ENCODE measurements at regions not wholly inside any gene's neighbourhood (a gene's known extent, or its start where the extent isn't known, plus 50 kb on each side); places are given as distances from the start of the nearest gene placed in this dataset.

DNA sequence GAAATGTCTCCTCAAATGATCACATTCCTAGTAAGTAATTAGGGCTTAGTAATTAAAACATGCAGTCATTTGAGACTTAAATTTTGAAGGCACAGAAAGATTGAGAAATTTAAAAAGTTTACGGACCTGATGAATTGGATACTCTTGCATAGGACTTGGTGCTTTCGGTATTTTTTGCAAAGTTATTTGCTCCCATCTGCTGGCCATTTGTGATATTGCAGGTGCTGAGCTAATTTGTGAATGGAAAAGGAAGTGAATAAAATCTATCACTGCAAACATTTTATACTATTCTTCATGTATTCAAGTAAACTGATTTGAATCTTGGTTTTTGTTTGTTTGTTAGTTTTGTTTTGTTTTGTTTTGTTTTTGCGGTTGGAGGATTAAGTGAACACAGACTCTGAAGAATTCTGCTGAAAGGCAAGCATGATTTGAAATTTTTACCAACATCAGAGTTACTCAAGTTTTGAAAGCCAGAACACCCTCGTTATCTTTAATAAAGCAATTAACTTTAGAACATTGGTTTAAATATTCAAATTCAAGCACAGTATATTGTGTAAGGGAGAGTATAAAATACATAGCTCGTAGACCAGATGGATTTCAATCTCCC, 689.5 kb upstream of the RBFOX1 start:
- Histone ChIP-seq H3K9me3 (replicated peaks; ENCODE audit: control insufficient read depth, insufficient read depth, low read length) (no peaks in the 10 kb centered on the region), H3K4me1 (ENCODE audit: control insufficient read depth, extremely low read depth, insufficient read depth, low read length) (no peaks in the 10 kb centered on the region), H3K27ac (ENCODE audit: insufficient read depth, low read depth, low read length) (no peak overlapping the region), H3K79me2 (ENCODE audit: control insufficient read depth, insufficient read depth, low read length) (no peaks in the 10 kb centered on the region), H3K27me3 (ENCODE audit: control insufficient read depth in 2 of 2, insufficient read depth in 2 of 2, low read length in 2 of 2) (no peaks in the 10 kb centered on the region), H3K9me1 (replicated peaks; ENCODE audit: control insufficient read depth, extremely low read depth, insufficient read depth, low read length) (no peaks in the 10 kb centered on the region), H3K4me2 (ENCODE audit: insufficient read depth, low read length) (no peak overlapping the region), H4K20me1 (replicated peaks; ENCODE audit: control insufficient read depth, extremely low read depth, insufficient read depth, low read length) (no peaks in the 10 kb centered on the region), H3K4me3 (replicated peaks in 1 of 3; ENCODE audit: insufficient read depth in 1 of 3, low read depth in 1 of 3, low read length in 3 of 3) (no peak overlapping the region), H3K36me3 (ENCODE audit: control insufficient read depth in 2 of 2, extremely low read depth in 1 of 2, insufficient read depth in 2 of 2, low read length in 2 of 2) (no peaks in the 10 kb centered on the region), H2AFZ (ENCODE audit: low read depth, low read length) (no peak overlapping the region), H3K9ac (replicated peaks; ENCODE audit: extremely low read depth, insufficient read depth, low read length) (no peak overlapping the region)
- POLR2A ChIA-PET, result no interaction called here
- dilution Hi-C loops (cut with MboI; ENCODE audit: extremely low pct_ligation_motif_present, low sequenced_read_pairs), result no loop called here
- peak; percentile 58 for DNase-seq (ENCODE audit: low read depth, low spot score)
- CTCF ChIA-PET, result interaction anchor here (0.8 to 2.2 kb wide), 11 partner anchors 11 to 1675 kb away, joined by 3 to 40 read pairs (median 4); no protein-coding TSS in a partner anchor
- no TSS peak for BruUV-seq (replicated peaks)
- no peak for TF ChIP-seq POLR2A (IDR thresholded peaks at IDR 0.05; ENCODE audit: low read depth, low read length)
- TF ChIP-seq, protein P1, sequence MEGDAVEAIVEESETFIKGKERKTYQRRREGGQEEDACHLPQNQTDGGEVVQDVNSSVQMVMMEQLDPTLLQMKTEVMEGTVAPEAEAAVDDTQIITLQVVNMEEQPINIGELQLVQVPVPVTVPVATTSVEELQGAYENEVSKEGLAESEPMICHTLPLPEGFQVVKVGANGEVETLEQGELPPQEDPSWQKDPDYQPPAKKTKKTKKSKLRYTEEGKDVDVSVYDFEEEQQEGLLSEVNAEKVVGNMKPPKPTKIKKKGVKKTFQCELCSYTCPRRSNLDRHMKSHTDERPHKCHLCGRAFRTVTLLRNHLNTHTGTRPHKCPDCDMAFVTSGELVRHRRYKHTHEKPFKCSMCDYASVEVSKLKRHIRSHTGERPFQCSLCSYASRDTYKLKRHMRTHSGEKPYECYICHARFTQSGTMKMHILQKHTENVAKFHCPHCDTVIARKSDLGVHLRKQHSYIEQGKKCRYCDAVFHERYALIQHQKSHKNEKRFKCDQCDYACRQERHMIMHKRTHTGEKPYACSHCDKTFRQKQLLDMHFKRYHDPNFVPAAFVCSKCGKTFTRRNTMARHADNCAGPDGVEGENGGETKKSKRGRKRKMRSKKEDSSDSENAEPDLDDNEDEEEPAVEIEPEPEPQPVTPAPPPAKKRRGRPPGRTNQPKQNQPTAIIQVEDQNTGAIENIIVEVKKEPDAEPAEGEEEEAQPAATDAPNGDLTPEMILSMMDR (IDR thresholded peaks at IDR 0.05; ENCODE audit: extremely low read depth in 1 of 2, insufficient read depth in 1 of 2, low read depth in 1 of 2, low read length in 2 of 2), result peak; percentile 47 to 59
- FAIRE-seq, result peak; percentile 79
- intact Hi-C loops (cut with micrococcal nuclease), result no loop called here

DNA sequence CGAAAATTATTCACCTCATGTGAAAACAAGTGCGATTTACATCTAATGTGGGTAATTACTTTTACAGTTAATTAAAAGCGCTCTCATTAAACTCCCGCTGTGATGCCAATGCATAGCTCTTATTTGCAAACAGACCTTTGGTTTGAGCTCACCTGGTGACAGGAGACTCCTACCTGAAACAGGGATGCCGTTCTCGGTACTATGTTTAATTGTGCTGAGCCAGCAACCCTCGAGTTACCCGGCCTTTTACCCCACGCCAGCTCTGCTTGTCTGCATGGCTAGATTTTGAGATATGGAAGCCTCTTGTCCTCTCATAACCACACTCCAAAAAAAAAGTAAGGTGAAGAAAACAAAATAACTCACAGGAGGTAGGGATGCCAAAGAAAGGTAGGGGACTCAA, 690.4 kb upstream of the RBFOX1 start:
- Histone ChIP-seq H3K4me1 (ENCODE audit: control insufficient read depth, extremely low read depth, insufficient read depth, low read length) (no peaks in the 10 kb centered on the region), H3K9me1 (replicated peaks; ENCODE audit: control insufficient read depth, extremely low read depth, insufficient read depth, low read length) (no peaks in the 10 kb centered on the region), H3K4me2 (ENCODE audit: insufficient read depth, low read length) (no peak overlapping the region), H3K9ac (replicated peaks; ENCODE audit: extremely low read depth, insufficient read depth, low read length) (no peak overlapping the region), H3K27me3 (ENCODE audit: control insufficient read depth in 2 of 2, insufficient read depth in 2 of 2, low read length in 2 of 2) (no peaks in the 10 kb centered on the region), H3K27ac (ENCODE audit: insufficient read depth, low read depth, low read length) (no peak overlapping the region), H3K36me3 (ENCODE audit: control insufficient read depth in 2 of 2, extremely low read depth in 1 of 2, insufficient read depth in 2 of 2, low read length in 2 of 2) (no peaks in the 10 kb centered on the region), H2AFZ (ENCODE audit: low read depth, low read length) (no peak overlapping the region), H3K4me3 (replicated peaks in 1 of 3; ENCODE audit: insufficient read depth in 1 of 3, low read depth in 1 of 3, low read length in 3 of 3) (no peak overlapping the region), H3K79me2 (ENCODE audit: control insufficient read depth, insufficient read depth, low read length) (no peaks in the 10 kb centered on the region), H3K9me3 (replicated peaks; ENCODE audit: control insufficient read depth, insufficient read depth, low read length) (no peaks in the 10 kb centered on the region), H4K20me1 (replicated peaks; ENCODE audit: control insufficient read depth, extremely low read depth, insufficient read depth, low read length) (no peaks in the 10 kb centered on the region)
- dilution Hi-C loops (cut with MboI; ENCODE audit: extremely low pct_ligation_motif_present, low sequenced_read_pairs) (no loop called here), intact Hi-C loops (cut with micrococcal nuclease) (no loop called here)
- ChIA-PET CTCF (interaction anchor here (1.5 to 2.2 kb wide), 3 partner anchors 16 to 1586 kb away, joined by 3 to 40 read pairs (median 6); no protein-coding TSS in a partner anchor), POLR2A (no interaction called here)
- no peak for DNase-seq (ENCODE audit: low read depth, low spot score)
- no peak for FAIRE-seq
- no TSS peak for BruUV-seq (replicated peaks)
- TF ChIP-seq, protein P2, sequence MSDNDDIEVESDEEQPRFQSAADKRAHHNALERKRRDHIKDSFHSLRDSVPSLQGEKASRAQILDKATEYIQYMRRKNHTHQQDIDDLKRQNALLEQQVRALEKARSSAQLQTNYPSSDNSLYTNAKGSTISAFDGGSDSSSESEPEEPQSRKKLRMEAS (IDR thresholded peaks at IDR 0.05; ENCODE audit: insufficient read depth, insufficient read length), result no peak
- TF ChIP-seq, protein P1 (IDR thresholded peaks at IDR 0.05; ENCODE audit: extremely low read depth in 1 of 2, insufficient read depth in 1 of 2, low read depth in 1 of 2, low read length in 2 of 2), result no peak
- TF ChIP-seq POLR2A (IDR thresholded peaks at IDR 0.05; ENCODE audit: low read depth, low read length), result no peak
- TF ChIP-seq FOS (IDR thresholded peaks at IDR 0.05; ENCODE audit: borderline replicate concordance, insufficient read depth, low read length), result no peak
- TF ChIP-seq GATA2 (IDR thresholded peaks at IDR 0.05; ENCODE audit: insufficient read depth, insufficient read length, low read depth, low read length), result no peak
- TF ChIP-seq EZH2 (IDR thresholded peaks at IDR 0.05; ENCODE audit: borderline replicate concordance, low read depth, low read length, severe bottlenecking), result no peak
- TF ChIP-seq POLR2AphosphoS5 (IDR thresholded peaks at IDR 0.05; ENCODE audit: insufficient read depth, low read depth, low read length), result no peak
- no peak for TF ChIP-seq MYC (IDR thresholded peaks at IDR 0.05; ENCODE audit: low read depth, low read length)
